Tibial nerve (tissue), 4 donors: ENCODE measurements at regions not wholly inside any gene's neighbourhood (a gene's known extent, or its start where the extent isn't known, plus 50 kb on each side); places are given as distances from the start of the nearest gene placed in this dataset.
"Not testable (repeated sequence)": the region's sequence is repeated elsewhere in the genome, so short reads cannot be mapped to it uniquely, and the experiment has no call there.

Experiments used
- DNase-seq, 2 donors: peaks; one replicate each; pipeline ENCODE4 v3.0.0-alpha.2; 2019; ENCODE audit warnings: low spot score in 2 of 2
- H3K27ac ChIP-seq, 4 donors: fragments of 200-600 bp; sonication (generic) in 3 of 4; one replicate each; pipeline ENCODE4 v1.5.1; 2017 to 2019; ENCODE audit warnings: mild to moderate bottlenecking in 1 of 4
- H3K27me3 ChIP-seq, 2 donors: fragments of 200-600 bp; sonication (generic) in 1 of 2; one replicate each; pipeline versions ENCODE4 v1.5.1 to v1.6.0; 2017 to 2019
- H3K36me3 ChIP-seq, 3 donors: fragments of 200-600 bp; sonication (generic); one replicate each; pipeline ENCODE4 v1.5.1; 2018 to 2019
- H3K4me1 ChIP-seq, 4 donors: fragments of 200-600 bp; sonication (generic) in 3 of 4; one replicate each; pipeline ENCODE4 v1.5.1; 2017 to 2019
- H3K4me3 ChIP-seq, 4 donors: fragments of 200-600 bp; sonication (generic) in 3 of 4; one replicate each; pipeline ENCODE4 v1.5.1; 2017 to 2019; ENCODE audit warnings: mild to moderate bottlenecking in 1 of 4, moderate library complexity in 1 of 4
- H3K9me3 ChIP-seq, 4 donors: fragments of 200-600 bp; sonication (generic) in 3 of 4; one replicate each; pipeline ENCODE4 v1.5.1; 2017 to 2019
- CTCF ChIP-seq, 5 experiments: fragments of 200-600 bp in 3 of 5; fragments of 450-650 bp in 2 of 5; sonication (generic) in 3 of 5; IDR thresholded peaks; one replicate each; pipeline ENCODE4 v1.5.1; 2016 to 2019; ENCODE audit warnings: antibody characterized with exemption in 5 of 5, mild to moderate bottlenecking in 3 of 5, moderate library complexity in 2 of 5
- EP300 ChIP-seq, 2 donors: sonication (generic); formaldehyde crosslinking; IDR thresholded peaks; one replicate each; pipeline ENCODE4 v1.6.1; 2017; ENCODE audit warnings: antibody characterized with exemption in 2 of 2, mild to moderate bottlenecking in 1 of 2
- POLR2A ChIP-seq, 2 donors: fragments of 450-650 bp; IDR thresholded peaks; one replicate each; pipeline ENCODE4 v1.6.1; 2017; ENCODE audit warnings: antibody characterized with exemption in 2 of 2, mild to moderate bottlenecking in 2 of 2, moderate library complexity in 2 of 2
- WGBS, 2 donors: methylation state at CpG; one replicate each; pipeline ENCODE4 v1.1.5; 2018; 5-methylcytosine and 5-hydroxymethylcytosine counted together

- H3K27me3 ChIP-seq: no peaks in the 10 kb centered on the region
- H3K4me3 ChIP-seq: no peak overlapping the region
- H3K36me3 ChIP-seq: no peaks in the 10 kb centered on the region
- no peak for DNase-seq
- 87 to 89% methylated on average over 2 of the region's 2 CpGs for WGBS, 2 donors
- no peaks in the 10 kb centered on the region for H3K4me1 ChIP-seq
- H3K27ac ChIP-seq: no peak overlapping the region
- no peaks in the 10 kb centered on the region for H3K9me3 ChIP-seq
- TF ChIP-seq POLR2A (IDR thresholded peaks at IDR 0.05) (no peak), EP300 (IDR thresholded peaks at IDR 0.05) (no peak), CTCF (IDR thresholded peaks at IDR 0.05) (no peak)
These were observed 263.9 kb downstream of the ETV1 start for GRCh38 chr7:13725591-13725990.

GRCh38 chr7:13727279-13727678, 262.2 kb downstream of the ETV1 start:
- WGBS, 2 donors: 73 to 78% methylated on average over 2 of the region's 2 CpGs
- Histone ChIP-seq H3K27ac (no peak overlapping the region), H3K36me3 (no peaks in the 10 kb centered on the region), H3K4me3 (no peak overlapping the region), H3K4me1 (no peaks in the 10 kb centered on the region), H3K27me3 (no peaks in the 10 kb centered on the region), H3K9me3 (no peaks in the 10 kb centered on the region)
- no peak for DNase-seq
- TF ChIP-seq CTCF (IDR thresholded peaks at IDR 0.05) (no peak), EP300 (IDR thresholded peaks at IDR 0.05) (no peak), POLR2A (IDR thresholded peaks at IDR 0.05) (no peak)

GRCh38 chr7:13727751-13728150, 261.7 kb downstream of the ETV1 start:
- no peaks in the 10 kb centered on the region for H3K9me3 ChIP-seq
- DNase-seq: no peak
- no peaks in the 10 kb centered on the region for H3K36me3 ChIP-seq
- H3K4me3 ChIP-seq: no peak overlapping the region
- WGBS, 2 donors: 95 to 96% methylated on average over 2 of the region's 2 CpGs
- TF ChIP-seq CTCF (IDR thresholded peaks at IDR 0.05) (no peak), EP300 (IDR thresholded peaks at IDR 0.05) (no peak), POLR2A (IDR thresholded peaks at IDR 0.05) (no peak)
- no peaks in the 10 kb centered on the region for H3K4me1 ChIP-seq
- H3K27me3 ChIP-seq: no peaks in the 10 kb centered on the region
- no peak overlapping the region for H3K27ac ChIP-seq

- DNase-seq, H3K27me3 ChIP-seq, H3K36me3 ChIP-seq, H3K9me3 ChIP-seq, H3K4me1 ChIP-seq, H3K27ac ChIP-seq, H3K4me3 ChIP-seq: not testable (repeated sequence)
- 70 to 96% methylated on average over 4 of the region's 4 CpGs for WGBS, 2 donors
These were observed 261.0 kb downstream of the ETV1 start for GRCh38 chr7:13728430-13728829.

- TF ChIP-seq POLR2A (IDR thresholded peaks at IDR 0.05) (no peak), EP300 (IDR thresholded peaks at IDR 0.05) (no peak), CTCF (IDR thresholded peaks at IDR 0.05) (no peak)
- no peaks in the 10 kb centered on the region for H3K27me3 ChIP-seq
- no peaks in the 10 kb centered on the region for H3K36me3 ChIP-seq
- H3K27ac ChIP-seq: no peak overlapping the region
- no peak for DNase-seq
- no peaks in the 10 kb centered on the region for H3K9me3 ChIP-seq
- no peak overlapping the region for H3K4me3 ChIP-seq
- H3K4me1 ChIP-seq: no peaks in the 10 kb centered on the region
These were observed 257.8 kb downstream of the ETV1 start for GRCh38 chr7:13731643-13732042.

GRCh38 chr7:13737563-13737962, 251.9 kb downstream of the ETV1 start:
- TF ChIP-seq CTCF (IDR thresholded peaks at IDR 0.05) (no peak), POLR2A (IDR thresholded peaks at IDR 0.05) (no peak), EP300 (IDR thresholded peaks at IDR 0.05) (no peak)
- no peak overlapping the region for H3K27ac ChIP-seq
- no peak overlapping the region for H3K4me3 ChIP-seq
- H3K36me3 ChIP-seq: no peaks in the 10 kb centered on the region
- 46 to 90% methylated on average over 2 of the region's 2 CpGs for WGBS, 2 donors
- DNase-seq: no peak
- H3K9me3 ChIP-seq: no peaks in the 10 kb centered on the region
- H3K4me1 ChIP-seq: peaks cover 0 to 7% (median 0%) of the 10 kb centered on the region in 4 donors
- H3K27me3 ChIP-seq: no peaks in the 10 kb centered on the region
